Ovary (tissue), 7 donors: ENCODE measurements at regions not wholly inside any gene's neighbourhood (a gene's known extent, or its start where the extent isn't known, plus 50 kb on each side); places are given as distances from the start of the nearest gene placed in this dataset.

ENCODE experiments used
- DNase-seq, 5 donors: peaks; one replicate each; pipeline ENCODE4 v3.0.0-alpha.2; 2019 to 2020
- H3K27ac ChIP-seq, 2 donors: fragments of 200-600 bp; one replicate each; pipeline versions ENCODE4 v1.5.1 to v1.8.0; 2019 to 2022
- H3K27me3 ChIP-seq: fragments of 200-600 bp; one replicate; pipeline ENCODE4 v1.8.0; 2022
- H3K36me3 ChIP-seq: fragments of 200-600 bp; sonication (generic); one replicate; pipeline ENCODE4 v1.5.1; 2019
- H3K4me1 ChIP-seq: one replicate; pipeline ENCODE4 v1.8.1; 2013; ENCODE audit warnings: mild to moderate bottlenecking, moderate library complexity; ENCODE audit not compliant: insufficient read depth
- H3K4me3 ChIP-seq: fragments of 200-600 bp; sonication (generic); one replicate; pipeline ENCODE4 v1.5.1; 2017
- H3K9me3 ChIP-seq, 2 donors: fragments of 200-600 bp in 1 of 2; sonication (generic) in 1 of 2; one replicate each; pipeline versions ENCODE4 v1.5.1 to v1.8.1; 2013 to 2019; ENCODE audit warnings: mild to moderate bottlenecking in 1 of 2, moderate library complexity in 1 of 2
- EP300 ChIP-seq: sonication (generic); formaldehyde crosslinking; IDR thresholded peaks from one replicate; pipeline ENCODE4 v1.6.1; 2017; ENCODE audit warnings: antibody characterized with exemption
- POLR2A ChIP-seq: fragments of 450-650 bp; IDR thresholded peaks from one replicate; pipeline ENCODE4 v1.6.1; 2017; ENCODE audit warnings: antibody characterized with exemption, mild to moderate bottlenecking, moderate library complexity
- WGBS, 3 donors: extraction: QIAGEN DNeasy Blood & Tissue Kit in 1 of 3; methylation state at CpG; one replicate each; pipeline versions ENCODE4 v1.1.5 to v1.1.7; 2013 to 2017; 5-methylcytosine and 5-hydroxymethylcytosine counted together
- intact Hi-C, 4 donors: fragments of 100-400 bp; cut with DNase I; formaldehyde crosslinking; loops; one replicate each; pipeline versions ENCODE4 v1.11.0 to v1.15.1; 2022 to 2023
- TF ChIP-seq, protein P1 (sequence below), 3 donors: fragments of 450-650 bp in 2 of 3; fragments of 200-600 bp in 1 of 3; IDR thresholded peaks; one replicate each; pipeline versions ENCODE4 v1.5.1 to v1.8.0; 2016 to 2022; ENCODE audit warnings: antibody characterized with exemption in 3 of 3, mild to moderate bottlenecking in 1 of 3
- donor health status: DM: no; HTN: no; CAD: no; lungs with moderate emphysema.
- donor health status: DM: no; HTN: no; CAD: no.
- donor health status: Bipolar disorder and iron deficiency.
- donor health status: DM: no; HTN: no; CAD: no.
- donor health status: DM: yes; HTN: yes; CAD: no.

DNA sequence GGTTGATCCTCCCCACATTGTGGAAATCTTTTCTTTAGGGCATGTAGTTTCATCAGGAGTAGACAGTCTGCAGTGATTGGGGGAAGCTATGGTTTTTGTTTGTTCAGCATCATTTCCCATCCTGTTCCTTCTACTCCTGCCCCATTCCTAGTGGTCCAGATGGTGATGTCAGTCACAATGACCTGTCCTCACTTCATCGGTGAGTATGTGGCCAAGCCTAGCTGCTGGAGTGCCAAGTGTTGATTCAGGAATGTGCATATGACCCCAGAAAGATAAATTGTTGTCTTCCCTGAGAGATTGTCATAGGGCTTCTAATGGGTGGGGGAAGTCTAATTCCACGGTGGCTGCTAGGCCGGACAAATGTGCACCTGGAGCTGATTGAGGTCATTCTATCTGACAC lies 130.6 kb upstream of the FAT1 start:
- WGBS, 3 donors, result 47 to 60% (median 57%) methylated on average over 3 of the region's 3 CpGs
- intact Hi-C loops, result no loop called here
- DNase-seq, result no peak
- Histone ChIP-seq H3K4me3 (no peak overlapping the region), H3K4me1 (no peaks in the 10 kb centered on the region), H3K27me3 (no peaks in the 10 kb centered on the region), H3K36me3 (no peaks in the 10 kb centered on the region), H3K27ac (no peak overlapping the region), H3K9me3 (no peaks in the 10 kb centered on the region)
- TF ChIP-seq POLR2A (no peak), EP300 (no peak)
- TF ChIP-seq, protein P1, sequence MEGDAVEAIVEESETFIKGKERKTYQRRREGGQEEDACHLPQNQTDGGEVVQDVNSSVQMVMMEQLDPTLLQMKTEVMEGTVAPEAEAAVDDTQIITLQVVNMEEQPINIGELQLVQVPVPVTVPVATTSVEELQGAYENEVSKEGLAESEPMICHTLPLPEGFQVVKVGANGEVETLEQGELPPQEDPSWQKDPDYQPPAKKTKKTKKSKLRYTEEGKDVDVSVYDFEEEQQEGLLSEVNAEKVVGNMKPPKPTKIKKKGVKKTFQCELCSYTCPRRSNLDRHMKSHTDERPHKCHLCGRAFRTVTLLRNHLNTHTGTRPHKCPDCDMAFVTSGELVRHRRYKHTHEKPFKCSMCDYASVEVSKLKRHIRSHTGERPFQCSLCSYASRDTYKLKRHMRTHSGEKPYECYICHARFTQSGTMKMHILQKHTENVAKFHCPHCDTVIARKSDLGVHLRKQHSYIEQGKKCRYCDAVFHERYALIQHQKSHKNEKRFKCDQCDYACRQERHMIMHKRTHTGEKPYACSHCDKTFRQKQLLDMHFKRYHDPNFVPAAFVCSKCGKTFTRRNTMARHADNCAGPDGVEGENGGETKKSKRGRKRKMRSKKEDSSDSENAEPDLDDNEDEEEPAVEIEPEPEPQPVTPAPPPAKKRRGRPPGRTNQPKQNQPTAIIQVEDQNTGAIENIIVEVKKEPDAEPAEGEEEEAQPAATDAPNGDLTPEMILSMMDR (IDR thresholded peaks at IDR 0.05), result no peak

DNA sequence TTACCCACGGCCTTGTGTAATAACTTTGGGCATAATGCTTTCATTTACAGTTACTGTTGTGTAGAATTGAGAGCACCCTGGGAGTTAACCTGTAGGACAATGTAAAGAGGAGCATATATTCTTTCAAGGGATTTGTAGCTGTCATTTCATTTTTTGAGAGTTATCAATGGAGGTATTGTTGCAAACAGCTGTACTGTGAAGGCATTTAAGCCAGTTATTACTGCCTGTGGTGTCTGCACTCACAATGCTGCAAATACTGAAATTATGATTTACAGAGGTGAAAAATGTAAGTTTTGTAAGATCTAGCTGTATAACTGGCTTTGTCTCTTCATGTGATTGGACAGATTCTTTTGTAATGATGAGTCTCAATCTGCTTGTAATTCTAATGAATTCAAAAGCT lies 131.5 kb upstream of the FAT1 start:
- H3K36me3 ChIP-seq, result no peaks in the 10 kb centered on the region
- H3K4me1 ChIP-seq, result no peaks in the 10 kb centered on the region
- TF ChIP-seq EP300, result no peak
- TF ChIP-seq, protein P1 (IDR thresholded peaks at IDR 0.05), result no peak
- TF ChIP-seq POLR2A, result no peak
- no peaks in the 10 kb centered on the region for H3K9me3 ChIP-seq
- WGBS, 3 donors, result 91 to 98% (median 95%) methylated on average over 1 of the region's 1 CpG
- no peak for DNase-seq
- H3K27me3 ChIP-seq, result no peaks in the 10 kb centered on the region
- H3K27ac ChIP-seq, result no peak overlapping the region
- no peak overlapping the region for H3K4me3 ChIP-seq
- intact Hi-C loops, result no loop called here

DNA sequence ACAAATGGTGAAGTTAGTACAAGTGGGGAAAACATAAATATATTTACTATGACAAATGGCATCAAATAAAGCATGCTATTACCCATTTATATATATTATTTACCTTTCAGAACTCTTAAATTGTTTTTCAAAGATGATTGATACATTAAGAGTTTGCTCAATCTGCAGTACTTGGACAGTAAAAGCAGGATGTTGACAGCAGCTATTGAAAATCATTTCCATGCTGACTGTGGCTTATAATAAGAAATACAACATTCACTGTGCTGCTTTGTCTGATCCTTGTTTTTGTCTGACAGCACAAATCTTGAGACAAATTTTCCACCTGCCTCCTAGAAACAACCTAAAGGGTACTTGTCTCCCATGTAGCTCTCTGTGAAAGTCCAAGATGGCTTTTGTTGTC lies 134.1 kb upstream of the FAT1 start:
- Histone ChIP-seq H3K27ac (no peak overlapping the region), H3K9me3 (no peaks in the 10 kb centered on the region), H3K36me3 (no peaks in the 10 kb centered on the region), H3K27me3 (no peaks in the 10 kb centered on the region), H3K4me3 (no peak overlapping the region), H3K4me1 (no peaks in the 10 kb centered on the region)
- intact Hi-C loops, result no loop called here
- TF ChIP-seq POLR2A, result no peak
- TF ChIP-seq, protein P1 (IDR thresholded peaks at IDR 0.05), result no peak
- no peak for TF ChIP-seq EP300
- no peak for DNase-seq

DNA sequence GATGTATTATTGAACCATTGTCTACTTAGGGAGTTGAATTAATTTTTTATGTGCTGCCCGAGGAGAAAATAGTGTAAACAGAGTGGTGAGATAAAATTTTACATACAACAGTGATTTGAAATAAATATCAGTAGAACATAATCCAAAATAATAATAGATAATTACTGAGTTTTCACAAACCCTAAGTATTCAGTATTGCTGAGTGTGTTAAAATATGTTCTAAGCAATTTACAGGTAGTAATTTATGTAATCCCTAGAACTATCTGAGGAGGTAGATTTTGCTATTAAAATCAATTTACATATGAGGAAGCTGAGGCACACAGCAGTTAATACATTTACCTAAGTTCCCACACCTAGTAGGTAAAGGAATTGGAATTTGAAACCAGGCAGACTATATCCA lies 134.7 kb upstream of the FAT1 start:
- Histone ChIP-seq H3K27me3 (no peaks in the 10 kb centered on the region), H3K9me3 (no peaks in the 10 kb centered on the region), H3K27ac (no peak overlapping the region), H3K4me3 (no peak overlapping the region), H3K4me1 (no peaks in the 10 kb centered on the region), H3K36me3 (no peaks in the 10 kb centered on the region)
- intact Hi-C loops, result no loop called here
- DNase-seq, result no peak
- TF ChIP-seq, protein P1 (IDR thresholded peaks at IDR 0.05), result no peak
- TF ChIP-seq EP300 (no peak), POLR2A (no peak)
- 50 to 56% (median 54%) methylated on average over 1 of the region's 1 CpG for WGBS, 3 donors

DNA sequence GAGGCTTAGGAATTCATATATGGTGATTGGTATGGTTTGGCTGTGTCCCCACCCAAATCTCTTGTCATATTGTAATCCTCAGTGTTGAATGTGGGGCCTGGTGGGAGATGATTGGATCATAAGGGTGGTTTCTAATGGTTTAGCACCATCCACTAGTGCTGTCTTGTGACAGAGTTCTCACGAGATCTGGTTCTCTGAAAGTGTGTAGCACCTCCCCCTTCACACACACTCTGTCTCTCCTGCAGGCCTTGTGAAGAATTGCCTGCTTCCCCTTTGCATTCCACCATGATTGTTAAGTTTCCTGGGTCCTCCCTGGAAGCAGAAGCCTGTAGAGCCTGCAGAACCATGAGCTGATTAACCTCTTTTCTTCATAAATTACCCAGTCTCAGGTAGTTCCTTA lies 135.8 kb upstream of the FAT1 start:
- Histone ChIP-seq H3K27me3 (no peaks in the 10 kb centered on the region), H3K4me1 (no peaks in the 10 kb centered on the region), H3K27ac (no peak overlapping the region), H3K9me3 (no peaks in the 10 kb centered on the region), H3K36me3 (no peaks in the 10 kb centered on the region), H3K4me3 (no peak overlapping the region)
- TF ChIP-seq EP300, result no peak
- TF ChIP-seq POLR2A, result no peak
- TF ChIP-seq, protein P1 (IDR thresholded peaks at IDR 0.05), result no peak
- intact Hi-C loops, result no loop called here
- DNase-seq, result no peak
- 82 to 96% (median 89%) methylated on average over 1 of the region's 1 CpG for WGBS, 3 donors
